NK-92 treated with Interleukin-12 subunit alpha and Interleukin-12 subunit beta, amount 100 ng/mL, for 24 hours (cell line): ENCODE measurements at regions not wholly inside any gene's neighbourhood (a gene's known extent, or its start where the extent isn't known, plus 50 kb on each side); places are given as distances from the start of the nearest gene placed in this dataset.

ENCODE experiments used
- DNase-seq: peaks from one replicate; lab custom pipeline; 2025; lab: John Stamatoyannopoulos, UW

GRCh38 chr1:87615491-87615890 lies 286.8 kb downstream of the LMO4 start:
- no peak for DNase-seq

GRCh38 chr1:87615901-87616300 lies 287.2 kb downstream of the LMO4 start:
- no peak for DNase-seq

DNA sequence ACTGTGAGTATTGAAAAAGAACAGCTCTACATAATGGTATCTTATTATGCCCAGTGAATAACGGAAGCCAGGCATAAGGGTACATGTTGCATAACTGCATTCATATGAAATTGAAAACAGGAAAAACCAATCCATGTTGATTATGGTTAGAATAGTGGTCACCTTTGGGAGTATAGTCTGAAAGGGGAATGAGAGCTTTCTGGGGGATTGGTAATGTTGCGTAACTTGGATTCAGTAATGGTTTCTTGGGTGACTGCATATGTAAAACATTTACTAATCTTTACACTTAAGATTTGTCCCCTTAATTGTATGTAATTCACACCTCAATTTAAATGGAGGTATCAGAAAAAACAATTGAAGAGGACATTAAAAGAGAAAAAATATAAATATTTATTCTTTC lies 292.1 kb downstream of the LMO4 start:
- no peak for DNase-seq

- DNase-seq, result no peak
Measured at GRCh38 chr1:87629673-87630072, 301.0 kb downstream of the LMO4 start.

DNA sequence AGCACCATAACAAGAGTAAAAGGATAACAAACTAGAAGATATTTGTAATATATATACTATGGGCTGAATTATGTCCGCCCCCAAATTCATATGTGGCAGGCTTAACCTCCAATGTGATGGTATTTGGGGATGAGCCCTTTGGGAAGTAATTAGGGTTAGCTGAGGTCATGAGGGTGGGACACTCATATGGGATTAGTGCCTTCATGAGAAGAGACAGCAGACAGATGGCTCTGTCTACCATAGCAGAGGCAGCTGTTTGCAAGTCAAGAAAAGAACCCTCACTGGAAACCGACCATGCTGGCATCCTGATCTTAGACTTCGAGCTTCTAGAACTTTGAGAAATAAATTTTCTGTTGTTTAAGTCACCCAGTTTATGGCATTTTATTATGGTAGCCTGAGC lies 303.6 kb downstream of the LMO4 start:
- no peak for DNase-seq

DNA sequence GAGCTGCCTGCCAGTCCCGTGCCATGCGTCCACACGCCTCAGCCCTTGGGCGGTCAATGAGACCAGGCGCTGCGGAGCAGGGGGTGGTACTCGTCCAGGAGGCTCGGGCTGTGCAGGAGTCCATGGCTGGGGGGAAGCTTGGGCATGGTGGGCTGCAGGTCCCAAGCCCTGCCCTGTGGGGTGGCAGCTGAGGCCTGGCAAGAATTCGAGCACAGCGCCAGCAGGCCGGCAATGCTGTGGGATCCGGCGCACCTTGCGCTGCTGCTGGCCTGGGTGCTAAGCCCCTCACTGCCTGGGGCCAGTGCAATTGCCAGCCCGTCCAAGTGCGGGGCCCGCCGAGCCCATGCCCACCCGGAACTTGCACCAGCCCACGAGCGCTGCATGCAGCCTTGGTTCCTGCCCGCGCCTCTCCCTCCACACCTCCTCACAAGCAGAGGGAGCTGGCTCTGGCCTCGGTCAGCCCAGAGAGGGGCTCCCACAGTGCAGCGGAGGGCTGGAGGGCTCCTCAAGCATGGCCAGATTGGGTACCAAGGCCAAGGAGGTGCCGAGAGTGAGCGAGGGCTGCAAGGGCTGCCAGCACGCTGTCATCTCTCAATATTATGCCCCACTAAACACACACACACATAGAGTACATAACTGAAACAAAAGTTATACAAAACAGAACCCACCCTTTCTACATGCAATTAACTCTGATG lies 307.7 kb downstream of the LMO4 start:
- no peak for DNase-seq

- DNase-seq, result no peak
Measured at GRCh38 chr1:87638636-87639035, 310.0 kb downstream of the LMO4 start.

- DNase-seq, result no peak
Measured at GRCh38 chr1:87641996-87642395, 313.3 kb downstream of the LMO4 start.

- no peak for DNase-seq
Measured at GRCh38 chr1:87642581-87643221, 314.0 kb downstream of the LMO4 start.

DNA sequence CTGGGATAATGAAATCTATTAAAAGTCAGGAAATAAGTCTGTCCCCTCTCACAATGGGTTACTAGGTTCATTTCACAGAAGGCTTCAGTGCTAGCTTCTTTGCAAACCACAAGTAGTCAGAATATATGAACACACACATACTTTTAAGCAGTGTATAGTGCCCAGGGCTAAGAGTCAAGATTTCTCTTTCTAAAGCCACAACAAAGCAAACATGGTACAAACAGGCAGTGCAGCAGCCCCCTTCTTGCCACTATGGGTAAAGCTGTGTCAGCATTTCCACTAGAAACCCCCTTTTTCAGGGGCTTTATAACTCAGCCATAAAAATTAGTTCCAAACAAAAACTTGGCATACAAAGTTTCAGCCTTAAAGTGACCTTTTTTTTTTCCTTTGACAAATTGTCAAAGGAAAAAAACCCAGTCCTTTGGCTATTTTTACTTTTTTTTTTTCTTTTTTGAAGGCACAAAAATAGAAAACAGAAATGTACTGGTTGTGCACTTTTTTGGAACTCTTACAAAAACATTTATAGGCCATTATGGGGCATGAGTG lies 315.4 kb downstream of the LMO4 start:
- no peak for DNase-seq

DNA sequence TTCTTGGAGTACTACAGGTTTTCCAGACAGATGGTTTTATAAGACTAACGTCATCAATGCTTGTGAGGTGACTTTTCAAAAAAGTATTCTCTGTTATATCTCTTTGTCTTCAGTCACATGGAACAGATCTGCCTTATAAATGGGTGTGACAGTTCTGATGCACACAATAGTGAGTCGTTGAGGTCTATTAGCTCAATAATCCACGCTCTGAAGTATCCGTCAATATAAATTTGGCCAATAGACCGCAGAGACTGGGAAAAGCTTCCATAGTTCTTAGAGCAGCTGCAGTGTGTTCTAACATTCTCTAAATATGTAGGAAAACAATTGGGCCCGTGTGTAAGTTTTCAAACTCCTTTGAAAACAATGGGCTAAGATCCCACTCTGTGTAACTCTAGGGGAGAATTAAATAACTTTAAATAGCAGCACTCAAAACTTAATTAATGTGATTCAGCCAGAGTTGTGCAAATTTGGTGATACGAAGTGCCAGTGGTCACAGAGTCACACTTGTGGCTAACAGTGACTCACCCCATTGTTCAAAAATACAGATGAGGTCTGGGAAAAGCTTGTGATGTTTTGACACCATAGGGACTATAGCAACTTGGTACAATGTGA lies 316.0 kb downstream of the LMO4 start:
- DNase-seq, result no peak

GRCh38 chr1:87647430-87648177 lies 318.9 kb downstream of the LMO4 start:
- no peak for DNase-seq

- no peak for DNase-seq
Measured at GRCh38 chr1:87648323-87649119, 319.8 kb downstream of the LMO4 start.

DNA sequence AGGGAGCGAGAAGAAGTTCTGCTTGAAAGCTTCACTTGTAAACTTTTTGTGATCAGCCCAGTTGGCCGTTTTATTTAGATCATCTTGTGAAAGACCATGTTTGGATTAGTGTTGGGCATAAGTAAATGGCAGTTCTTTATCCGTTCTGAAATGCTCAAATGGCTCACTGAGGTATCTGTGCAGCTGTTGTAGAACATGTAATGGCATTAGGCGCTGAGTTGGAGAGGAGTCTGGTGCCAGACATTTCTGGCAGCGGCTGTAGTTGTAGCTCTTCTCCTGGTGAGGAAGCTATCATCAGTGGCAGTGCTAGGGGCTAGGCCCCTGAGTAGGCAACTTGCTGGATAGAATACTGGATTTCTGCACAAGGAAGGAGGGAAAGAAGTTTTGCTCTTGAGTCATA lies 321.6 kb downstream of the LMO4 start:
- DNase-seq, result no peak

GRCh38 chr1:87652176-87652575 lies 323.5 kb downstream of the LMO4 start:
- DNase-seq, result no peak

DNA sequence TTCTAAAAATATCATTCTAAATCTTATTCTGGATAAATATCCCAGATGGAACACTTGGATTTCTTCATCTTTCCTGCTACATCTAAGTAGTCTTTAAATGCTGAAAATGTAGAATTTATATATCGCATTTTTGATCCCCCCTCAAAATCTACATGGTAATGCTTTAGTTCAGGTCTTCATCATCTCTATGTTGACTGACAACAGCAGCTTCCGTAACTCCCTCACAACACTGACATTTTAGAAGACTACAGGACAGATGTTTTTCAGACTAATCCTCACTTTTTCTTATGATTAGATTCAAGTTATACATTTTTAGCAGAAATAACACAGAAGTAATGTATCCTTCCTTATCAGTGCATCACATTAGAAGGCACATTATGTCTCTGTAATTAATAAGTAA lies 336.5 kb downstream of the LMO4 start:
- no peak for DNase-seq

DNA sequence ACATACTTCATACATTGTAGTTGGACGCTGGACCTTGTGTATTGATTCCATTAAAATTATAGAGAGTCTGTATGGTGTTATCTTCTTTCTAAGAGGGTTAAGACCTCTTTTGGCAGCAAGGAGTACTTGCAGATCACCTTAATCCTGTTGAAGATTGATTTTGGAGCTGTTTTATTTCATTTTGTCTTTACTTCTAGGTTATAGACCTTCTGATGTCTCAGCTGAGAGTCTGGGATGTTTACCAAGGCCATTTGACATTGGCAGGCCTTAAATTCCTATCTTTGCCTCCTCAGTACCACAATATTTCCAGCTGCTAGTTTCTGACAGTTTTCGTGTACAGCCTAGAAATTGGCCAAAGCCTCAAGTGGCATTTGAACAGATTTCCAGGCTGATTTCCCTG lies 338.0 kb downstream of the LMO4 start:
- no peak for DNase-seq

DNA sequence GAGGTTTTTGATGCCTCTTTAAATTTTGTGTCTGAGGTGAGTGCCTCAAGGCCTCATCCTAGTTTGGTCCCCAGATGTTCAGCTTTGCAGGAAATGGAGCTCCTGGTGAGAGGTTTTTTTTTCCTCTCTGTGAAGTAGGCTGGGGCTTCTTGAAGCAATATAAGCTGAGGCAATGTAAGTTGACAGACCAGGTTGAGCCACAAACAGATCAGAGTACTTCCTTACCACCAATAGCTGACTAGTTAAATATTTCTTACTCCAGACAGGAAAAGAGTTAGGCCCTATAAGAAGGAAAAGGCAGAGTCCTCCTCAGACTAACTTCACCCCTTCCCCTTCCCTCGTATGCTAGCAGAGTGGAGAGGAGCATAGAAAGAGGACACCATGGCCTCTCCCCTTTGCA lies 341.0 kb downstream of the LMO4 start:
- no peak for DNase-seq

DNA sequence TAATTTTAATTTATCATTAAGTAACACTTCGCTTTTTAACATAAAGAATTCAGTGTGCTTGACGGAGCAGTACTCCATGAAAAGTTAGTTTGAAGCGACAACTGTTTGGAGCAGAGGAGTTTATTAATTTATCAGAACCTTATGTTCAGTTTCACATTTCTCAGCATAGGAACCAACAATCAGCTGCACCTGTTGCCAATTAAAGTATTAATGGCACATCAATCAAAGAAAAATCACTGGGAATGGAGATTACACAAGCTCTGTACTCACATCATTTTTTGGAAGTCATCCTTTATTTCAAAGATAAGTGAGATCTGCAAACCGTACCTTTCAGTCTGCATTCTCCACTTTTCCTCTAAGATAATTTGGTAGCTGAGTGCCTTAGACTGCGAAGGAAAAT lies 344.6 kb downstream of the LMO4 start:
- DNase-seq, result no peak

GRCh38 chr1:87673748-87674147 lies 345.1 kb downstream of the LMO4 start:
- no peak for DNase-seq

- DNase-seq, result no peak
Measured at GRCh38 chr1:87674791-87675190, 346.1 kb downstream of the LMO4 start.

GRCh38 chr1:87678266-87678665 lies 349.6 kb downstream of the LMO4 start:
- DNase-seq, result no peak
